CD4-positive, alpha-beta memory T cell (primary cell): ENCODE measurements at regions not wholly inside any gene's neighbourhood (a gene's known extent, or its start where the extent isn't known, plus 50 kb on each side); places are given as distances from the start of the nearest gene placed in this dataset.
"Not testable (repeated sequence)": the region's sequence is repeated elsewhere in the genome, so short reads cannot be mapped to it uniquely, and the experiment has no call there.

Experiments
- CTCF ChIA-PET: fragments of 350-600 bp; sonication (Branson Sonifier 250); formaldehyde crosslinking; loops from one replicate; lab custom pipeline; 2021; ENCODE audit warnings: inconsistent platforms; ENCODE audit not compliant: partially characterized antibody; lab: Charles Lee
- POLR2A ChIA-PET: fragments of 350-600 bp; sonication (Branson Sonifier 250); formaldehyde crosslinking; loops from one replicate; lab custom pipeline; 2021; ENCODE audit not compliant: partially characterized antibody; lab: Charles Lee
- DNase-seq, 5 donors: peaks; one replicate each; pipeline versions ENCODE4 v3.0.0 to v3.0.0-alpha.2; 2020 to 2022; ENCODE audit warnings: mixed read lengths in 1 of 5
- H3K27ac ChIP-seq: one replicate; pipeline ENCODE4 v1.7.0; 2013; ENCODE audit warnings: low read depth, low read length
- H3K27me3 ChIP-seq: 2 replicates; pipeline ENCODE4 v1.7.0; 2013; ENCODE audit warnings: mild to moderate bottlenecking, low read length, moderate library complexity; ENCODE audit not compliant: insufficient read depth
- H3K36me3 ChIP-seq: 2 replicates; pipeline ENCODE4 v1.7.0; 2013; ENCODE audit warnings: mild to moderate bottlenecking, low read length, moderate library complexity; ENCODE audit not compliant: insufficient read depth
- H3K4me1 ChIP-seq: 2 replicates; pipeline ENCODE4 v1.7.0; 2013; ENCODE audit warnings: mild to moderate bottlenecking, low read length, moderate library complexity; ENCODE audit not compliant: insufficient read depth
- H3K4me3 ChIP-seq, 2 donors: one replicate each; pipeline ENCODE4 v1.7.0; 2013; ENCODE audit warnings: low read length in 2 of 2, mild to moderate bottlenecking in 1 of 2
- H3K9me3 ChIP-seq, 2 donors: one replicate each; pipeline ENCODE4 v1.7.0; 2013; ENCODE audit warnings: low read length in 2 of 2, control low read depth in 1 of 2; ENCODE audit not compliant: control insufficient read depth in 1 of 2
- H3K27ac Mint-ChIP-seq, 7 donors: one replicate each; pipeline ENCODE4 v1.8.0; 2020 to 2021; ENCODE audit warnings: mixed read lengths in 7 of 7, mild to moderate bottlenecking in 6 of 7, inconsistent platforms in 3 of 7, moderate library complexity in 3 of 7
- H3K27me3 Mint-ChIP-seq, 2 donors: one replicate each; pipeline ENCODE4 v1.8.0; 2020 to 2021; ENCODE audit warnings: mixed read lengths in 2 of 2
- H3K36me3 Mint-ChIP-seq, 2 donors: one replicate each; pipeline ENCODE4 v1.8.0; 2020 to 2021; ENCODE audit warnings: mixed read lengths in 2 of 2, inconsistent platforms in 1 of 2, mild to moderate bottlenecking in 1 of 2
- H3K4me1 Mint-ChIP-seq, 4 donors: one replicate each; pipeline ENCODE4 v1.8.0; 2020 to 2021; ENCODE audit warnings: mixed read lengths in 4 of 4, mild to moderate bottlenecking in 1 of 4
- H3K4me3 Mint-ChIP-seq, 8 donors: one replicate each; pipeline ENCODE4 v1.8.0; 2020 to 2021; ENCODE audit warnings: mixed read lengths in 8 of 8, mild to moderate bottlenecking in 7 of 8, moderate library complexity in 6 of 8, inconsistent platforms in 3 of 8
- H3K9me3 Mint-ChIP-seq, 8 donors: one replicate each; pipeline ENCODE4 v1.8.0; 2020 to 2021; ENCODE audit warnings: mixed read lengths in 8 of 8, mild to moderate bottlenecking in 5 of 8, inconsistent platforms in 3 of 8, moderate library complexity in 1 of 8
- intact Hi-C: fragments of 100-400 bp; cut with micrococcal nuclease; formaldehyde crosslinking; loops from one replicate; pipeline ENCODE4 v1.15.1; 2023

DNA sequence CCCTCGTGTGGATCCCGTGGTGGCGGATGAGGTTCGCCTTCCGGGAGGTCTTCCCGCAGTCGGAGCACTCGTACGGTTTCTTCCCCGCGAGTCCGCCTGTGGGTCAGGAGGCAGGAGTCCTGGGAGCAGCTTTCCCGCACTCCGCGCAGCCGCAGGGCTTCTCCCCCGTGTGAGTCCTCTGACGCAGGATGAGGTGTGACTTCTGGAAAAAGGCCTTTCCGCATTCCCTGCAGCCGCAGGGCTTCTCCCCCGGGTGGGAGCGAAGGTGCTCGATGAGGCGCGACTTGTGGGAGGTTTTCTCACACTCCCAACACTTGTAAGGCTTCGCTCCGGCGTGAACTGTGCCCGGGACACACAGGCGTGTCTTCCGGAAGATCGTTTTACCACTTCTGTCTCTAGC, 68.8 kb upstream of the WIPI2 start:
- H3K9me3 ChIP-seq, H3K4me3 Mint-ChIP-seq, POLR2A ChIA-PET, H3K4me1 ChIP-seq, H3K9me3 Mint-ChIP-seq, intact Hi-C loops, H3K4me1 Mint-ChIP-seq, DNase-seq, H3K27ac Mint-ChIP-seq, H3K27me3 Mint-ChIP-seq, H3K36me3 Mint-ChIP-seq, CTCF ChIA-PET, H3K36me3 ChIP-seq, H3K4me3 ChIP-seq, H3K27ac ChIP-seq, H3K27me3 ChIP-seq: not testable (repeated sequence)

- H3K27ac Mint-ChIP-seq = peak overlapping the region in 6 of 7 donors; percentile 13 to 95 (median 88)
- peak in 3 of 5 donors; percentile 42 to 55 (median 46) for DNase-seq
- H3K4me1 Mint-ChIP-seq = peaks cover 7 to 45% (median 16%) of the 10 kb centered on the region in 4 donors
- intact Hi-C loops, H3K27ac ChIP-seq, CTCF ChIA-PET, H3K4me3 ChIP-seq, H3K36me3 Mint-ChIP-seq, H3K27me3 Mint-ChIP-seq, H3K9me3 ChIP-seq, H3K36me3 ChIP-seq, H3K9me3 Mint-ChIP-seq, H3K27me3 ChIP-seq: not testable (repeated sequence)
- peak overlapping the region in 6 of 8 donors; percentile 40 to 84 (median 74) for H3K4me3 Mint-ChIP-seq
- POLR2A ChIA-PET = interaction anchor here (0.5 kb wide), 1 partner anchor 701 kb away, joined by 3 read pairs; no protein-coding TSS in a partner anchor
- H3K4me1 ChIP-seq = peaks cover 31% of the 10 kb centered on the region
Measured at GRCh38 chr7:5131238-5131637, 58.8 kb upstream of the WIPI2 start.

- H3K27me3 ChIP-seq = no peaks in the 10 kb centered on the region
- POLR2A ChIA-PET = no interaction called here
- Mint-ChIP-seq H3K27ac (peak overlapping the region in 5 of 7 donors; percentile 23 to 95 (median 88)), H3K4me1 (peaks cover 7 to 41% (median 16%) of the 10 kb centered on the region in 4 donors), H3K9me3 (no peaks in the 10 kb centered on the region), H3K27me3 (no peaks in the 10 kb centered on the region), H3K4me3 (peak overlapping the region in 3 of 8 donors; percentile 6 to 84 (median 63)), H3K36me3 (no peaks in the 10 kb centered on the region)
- no peaks in the 10 kb centered on the region for H3K36me3 ChIP-seq
- no peak overlapping the region for H3K27ac ChIP-seq
- CTCF ChIA-PET = no interaction called here
- intact Hi-C loops = no loop called here
- H3K4me1 ChIP-seq = peaks cover 31% of the 10 kb centered on the region
- no peaks in the 10 kb centered on the region for H3K9me3 ChIP-seq
- H3K4me3 ChIP-seq = no peak overlapping the region
- no peak for DNase-seq
Measured at GRCh38 chr7:5132539-5132938, 57.5 kb upstream of the WIPI2 start.

DNA sequence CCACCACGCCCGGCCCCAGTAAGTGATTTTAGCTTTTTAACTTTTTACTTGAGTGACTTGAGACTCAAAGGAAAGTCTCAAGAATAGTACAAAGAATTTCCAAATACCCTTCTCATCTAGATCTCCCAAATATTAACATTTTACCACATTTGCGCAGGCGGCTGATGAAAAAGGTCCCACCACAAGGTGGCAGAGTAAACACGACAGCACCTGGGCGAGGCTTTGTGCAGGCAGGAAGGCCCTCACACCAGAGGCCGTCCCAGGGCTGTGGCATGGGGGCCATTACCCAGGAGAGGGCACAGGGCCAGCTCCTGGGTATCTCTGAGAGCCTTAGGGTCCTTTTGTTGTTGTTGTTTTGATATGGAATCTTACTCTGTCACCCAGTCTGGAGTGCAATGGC, 50.0 kb upstream of the WIPI2 start:
- Mint-ChIP-seq H3K9me3 (no peaks in the 10 kb centered on the region), H3K4me3 (no peak overlapping the region), H3K27ac (peak overlapping the region in 2 of 7 donors; percentile 53 to 61), H3K36me3 (no peaks in the 10 kb centered on the region), H3K27me3 (peaks cover 0 to 8% of the 10 kb centered on the region in 2 donors), H3K4me1 (peaks cover 9 to 20% (median 15%) of the 10 kb centered on the region in 4 donors)
- no peak for DNase-seq
- ChIA-PET POLR2A (no interaction called here), CTCF (interaction anchor here (1.1 kb wide), 1 partner anchor 166 kb away, joined by 4 read pairs; no protein-coding TSS in a partner anchor)
- Histone ChIP-seq H3K4me3 (no peak overlapping the region), H3K9me3 (no peaks in the 10 kb centered on the region), H3K27ac (no peak overlapping the region), H3K4me1 (no peaks in the 10 kb centered on the region), H3K27me3 (no peaks in the 10 kb centered on the region), H3K36me3 (no peaks in the 10 kb centered on the region)
- intact Hi-C loops = no loop called here
